ENCODE measurements at regions not wholly inside any gene's neighbourhood (a gene's known extent, or its start where the extent isn't known, plus 50 kb on each side); places are given as distances from the start of the nearest gene placed in this dataset.

DNA sequence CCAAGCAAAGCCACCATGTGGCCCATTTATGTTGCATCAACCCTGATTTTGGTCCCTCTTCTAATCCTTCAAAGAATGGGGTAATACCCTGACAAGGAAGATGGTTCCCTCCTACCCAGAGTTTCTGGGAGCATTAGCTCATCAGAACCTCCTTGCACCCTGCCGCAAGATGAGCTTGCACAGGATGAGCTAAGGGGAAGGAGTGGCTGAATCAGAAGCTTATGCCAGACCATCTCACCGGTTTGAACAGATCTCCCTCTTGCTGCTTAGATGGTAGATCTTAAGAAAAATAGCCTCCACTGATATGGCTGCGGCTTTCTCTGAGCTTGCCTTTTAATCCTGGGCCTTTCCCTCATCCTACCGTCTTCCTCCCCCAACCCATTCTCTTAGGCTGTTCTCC is 175.1 kb downstream of the SOX9 start:
- H3K4me1 Mint-ChIP-seq = no peaks in the 10 kb centered on the region
- no peaks in the 10 kb centered on the region for H3K36me3 Mint-ChIP-seq
- H3K27me3 Mint-ChIP-seq = peaks cover 7% of the 10 kb centered on the region
- H3K27ac Mint-ChIP-seq = no peak overlapping the region
- peaks cover 0 to 2% (median 0%) of the 10 kb centered on the region in 3 donors for H3K9me3 Mint-ChIP-seq
- H3K4me3 Mint-ChIP-seq = no peak overlapping the region

DNA sequence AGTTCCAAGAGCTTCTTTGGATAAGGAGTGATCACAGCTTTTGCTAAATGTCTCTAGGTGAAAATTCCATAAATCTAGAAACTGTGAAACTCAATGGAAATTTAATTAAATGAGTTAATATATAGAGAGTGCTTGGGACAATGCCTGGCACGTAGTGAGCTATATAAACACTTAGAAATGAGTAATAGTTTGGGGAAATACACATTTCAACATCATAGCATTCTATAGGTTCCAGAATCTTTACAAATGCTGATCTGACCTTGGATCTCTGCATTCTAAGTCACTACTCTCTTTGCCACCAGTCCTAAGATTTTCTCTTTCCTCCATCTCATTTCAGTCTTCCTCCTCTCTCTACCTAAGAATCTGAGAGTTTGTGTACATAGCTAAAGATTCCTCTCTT is 175.6 kb downstream of the SOX9 start:
- Mint-ChIP-seq H3K27me3 (peaks cover 7% of the 10 kb centered on the region), H3K9me3 (peaks cover 0 to 2% (median 0%) of the 10 kb centered on the region in 3 donors), H3K27ac (no peak overlapping the region), H3K4me3 (no peak overlapping the region), H3K36me3 (no peaks in the 10 kb centered on the region), H3K4me1 (no peaks in the 10 kb centered on the region)

GRCh38 chr17:72297326-72298115 is 176.7 kb downstream of the SOX9 start:
- Mint-ChIP-seq H3K9me3 (peaks cover 0 to 2% (median 0%) of the 10 kb centered on the region in 3 donors), H3K27ac (no peak overlapping the region), H3K36me3 (no peaks in the 10 kb centered on the region)

GRCh38 chr17:72299100-72299499 is 178.3 kb downstream of the SOX9 start:
- Mint-ChIP-seq H3K9me3 (peaks cover 0 to 2% (median 0%) of the 10 kb centered on the region in 3 donors), H3K36me3 (no peaks in the 10 kb centered on the region), H3K27ac (no peak overlapping the region), H3K4me1 (no peaks in the 10 kb centered on the region), H3K4me3 (no peak overlapping the region), H3K27me3 (peaks cover 6% of the 10 kb centered on the region)

More at GRCh38 chr17:72297326-72298115, 176.7 kb downstream of the SOX9 start:
- Mint-ChIP-seq H3K27me3 (peaks cover 7% of the 10 kb centered on the region), H3K4me1 (no peaks in the 10 kb centered on the region), H3K4me3 (no peak overlapping the region)

GRCh38 chr17:72299592-72299991 is 178.8 kb downstream of the SOX9 start:
- no peak overlapping the region for H3K4me3 Mint-ChIP-seq
- H3K9me3 Mint-ChIP-seq = peaks cover 0 to 2% (median 0%) of the 10 kb centered on the region in 3 donors
- peaks cover 6% of the 10 kb centered on the region for H3K27me3 Mint-ChIP-seq
- H3K27ac Mint-ChIP-seq = no peak overlapping the region
- no peaks in the 10 kb centered on the region for H3K36me3 Mint-ChIP-seq
- no peaks in the 10 kb centered on the region for H3K4me1 Mint-ChIP-seq

- no peaks in the 10 kb centered on the region for H3K4me1 Mint-ChIP-seq
- peak overlapping the region in 1 of 3 donors; percentile 88 for H3K27ac Mint-ChIP-seq
- H3K9me3 Mint-ChIP-seq = no peaks in the 10 kb centered on the region
- no peaks in the 10 kb centered on the region for H3K36me3 Mint-ChIP-seq
- H3K27me3 Mint-ChIP-seq = peaks cover 4% of the 10 kb centered on the region
- H3K4me3 Mint-ChIP-seq = no peak overlapping the region
Observed at GRCh38 chr17:72301887-72302286, 181.1 kb downstream of the SOX9 start.

- H3K27ac Mint-ChIP-seq = peak overlapping the region in 1 of 3 donors; percentile 88
- no peaks in the 10 kb centered on the region for H3K36me3 Mint-ChIP-seq
- H3K4me3 Mint-ChIP-seq = no peak overlapping the region
- no peaks in the 10 kb centered on the region for H3K4me1 Mint-ChIP-seq
- peaks cover 4% of the 10 kb centered on the region for H3K27me3 Mint-ChIP-seq
- no peaks in the 10 kb centered on the region for H3K9me3 Mint-ChIP-seq
Observed at GRCh38 chr17:72302735-72303134, 181.9 kb downstream of the SOX9 start.

DNA sequence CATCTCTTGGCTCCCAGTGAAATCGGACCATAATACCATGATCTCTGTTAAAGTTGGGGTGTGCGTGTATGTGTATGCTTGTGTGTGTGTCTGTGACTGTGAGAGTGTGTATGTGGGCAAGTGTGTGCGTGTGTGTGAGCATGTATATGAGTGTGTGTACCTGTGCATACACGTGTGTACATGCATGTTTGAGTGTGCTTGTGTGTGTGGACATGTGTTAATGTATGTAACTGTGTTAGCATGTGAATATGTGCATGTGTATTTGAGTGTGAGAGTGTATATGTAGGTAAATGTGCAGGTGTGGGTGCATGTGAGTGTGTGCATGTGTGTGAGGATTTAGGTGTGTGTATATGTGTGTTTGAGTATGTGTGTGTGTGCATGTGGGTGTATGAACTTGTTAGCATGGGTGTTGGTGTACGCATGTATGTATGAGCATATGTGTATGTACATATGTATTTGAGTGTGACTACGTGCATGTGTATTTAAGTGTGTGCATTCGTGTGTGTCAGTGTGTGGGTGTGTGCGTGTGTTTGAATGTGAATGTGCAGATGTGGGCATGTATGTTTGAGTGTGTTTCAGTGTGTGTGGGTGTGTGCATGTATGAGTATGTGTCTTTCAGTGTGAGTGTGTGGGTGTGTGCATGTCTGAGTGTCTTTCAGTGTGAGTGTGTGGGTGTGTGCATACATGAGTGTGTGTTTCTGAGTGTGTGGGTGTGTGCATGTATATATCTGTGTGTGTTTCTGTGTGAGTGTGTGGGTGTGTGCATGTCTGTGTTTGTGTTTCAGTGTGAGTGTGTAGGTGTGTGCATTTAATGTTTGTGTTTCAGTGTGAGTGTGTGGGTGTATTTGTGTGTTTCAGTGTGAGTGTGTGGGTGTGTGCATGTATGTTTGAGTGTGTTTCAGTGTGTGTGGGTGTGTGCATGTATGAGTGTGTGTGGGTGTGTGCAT is 183.2 kb downstream of the SOX9 start:
- Mint-ChIP-seq H3K4me1 (no peaks in the 10 kb centered on the region), H3K4me3 (no peak overlapping the region), H3K36me3 (no peaks in the 10 kb centered on the region), H3K27me3 (peaks cover 7% of the 10 kb centered on the region), H3K9me3 (no peaks in the 10 kb centered on the region), H3K27ac (no peak overlapping the region)

DNA sequence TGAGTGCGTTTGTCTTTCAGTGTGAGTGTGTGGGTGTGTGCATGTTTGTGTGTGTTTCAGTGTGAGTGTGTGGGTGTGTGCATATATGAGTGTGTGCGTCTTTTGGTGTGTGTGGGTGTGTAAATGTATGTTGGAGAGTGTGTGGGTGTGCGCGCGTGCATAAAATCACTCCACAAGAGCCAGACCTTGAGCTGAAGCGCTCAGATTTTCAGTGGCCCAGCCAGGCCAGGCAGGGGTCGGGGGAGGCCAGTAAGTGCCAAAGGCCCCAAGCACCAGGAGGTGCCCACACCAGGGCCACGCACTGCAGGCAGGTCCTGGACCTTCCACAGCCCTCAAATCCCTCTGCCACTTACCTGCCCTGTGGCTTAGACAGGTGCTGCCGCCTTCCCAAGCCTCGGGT is 184.0 kb downstream of the SOX9 start:
- Mint-ChIP-seq H3K4me3 (no peak overlapping the region), H3K27ac (no peak overlapping the region), H3K36me3 (no peaks in the 10 kb centered on the region), H3K27me3 (peaks cover 7% of the 10 kb centered on the region), H3K9me3 (no peaks in the 10 kb centered on the region), H3K4me1 (no peaks in the 10 kb centered on the region)

- Mint-ChIP-seq H3K36me3 (no peaks in the 10 kb centered on the region), H3K27me3 (peaks cover 7% of the 10 kb centered on the region), H3K4me1 (no peaks in the 10 kb centered on the region), H3K9me3 (no peaks in the 10 kb centered on the region), H3K4me3 (no peak overlapping the region), H3K27ac (no peak overlapping the region)
Observed at GRCh38 chr17:72305472-72305871, 184.7 kb downstream of the SOX9 start.

DNA sequence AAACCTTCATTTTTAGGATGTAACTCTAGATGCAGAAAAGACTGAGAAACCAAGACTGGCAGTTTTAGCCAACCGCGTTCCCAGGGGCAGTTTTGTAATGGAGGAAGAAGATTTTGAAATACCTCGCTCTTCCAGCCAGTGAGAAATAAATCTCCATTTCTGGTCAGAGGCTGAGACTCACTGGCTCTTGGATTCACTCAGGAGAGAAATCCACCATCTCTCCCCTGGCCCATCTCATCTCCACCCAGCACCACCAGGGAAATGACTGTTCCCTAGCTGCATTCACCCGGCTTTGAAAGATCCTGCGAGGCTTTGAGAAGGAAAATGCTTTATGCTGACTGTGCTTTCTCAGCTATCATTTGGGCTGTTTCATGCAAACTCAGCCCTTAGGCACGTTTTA is 185.2 kb downstream of the SOX9 start:
- H3K9me3 Mint-ChIP-seq = no peaks in the 10 kb centered on the region

GRCh38 chr17:72307836-72308235 is 187.0 kb downstream of the SOX9 start:
- no peaks in the 10 kb centered on the region for H3K9me3 Mint-ChIP-seq
- no peak overlapping the region for H3K4me3 Mint-ChIP-seq
- no peaks in the 10 kb centered on the region for H3K4me1 Mint-ChIP-seq
- no peaks in the 10 kb centered on the region for H3K36me3 Mint-ChIP-seq
- no peak overlapping the region for H3K27ac Mint-ChIP-seq
- H3K27me3 Mint-ChIP-seq = peaks cover 5% of the 10 kb centered on the region

More for the DNA sequence above, 185.2 kb downstream of the SOX9 start:
- Mint-ChIP-seq H3K27me3 (peaks cover 5% of the 10 kb centered on the region), H3K4me1 (no peaks in the 10 kb centered on the region), H3K27ac (no peak overlapping the region), H3K36me3 (no peaks in the 10 kb centered on the region), H3K4me3 (no peak overlapping the region)

- no peaks in the 10 kb centered on the region for H3K9me3 Mint-ChIP-seq
- peaks cover 5% of the 10 kb centered on the region for H3K27me3 Mint-ChIP-seq
- no peaks in the 10 kb centered on the region for H3K36me3 Mint-ChIP-seq
- H3K4me1 Mint-ChIP-seq = no peaks in the 10 kb centered on the region
- H3K4me3 Mint-ChIP-seq = no peak overlapping the region
- no peak overlapping the region for H3K27ac Mint-ChIP-seq
Observed at GRCh38 chr17:72308744-72309385, 188.0 kb downstream of the SOX9 start.

GRCh38 chr17:72311004-72311403 is 190.2 kb downstream of the SOX9 start:
- no peaks in the 10 kb centered on the region for H3K9me3 Mint-ChIP-seq
- no peaks in the 10 kb centered on the region for H3K4me1 Mint-ChIP-seq
- H3K27ac Mint-ChIP-seq = no peak overlapping the region
- no peak overlapping the region for H3K4me3 Mint-ChIP-seq
- peaks cover 5% of the 10 kb centered on the region for H3K27me3 Mint-ChIP-seq
- no peaks in the 10 kb centered on the region for H3K36me3 Mint-ChIP-seq

All from IgD-negative memory B cell (primary cell).